DND-41 (cell line): ENCODE measurements at regions not wholly inside any gene's neighbourhood (a gene's known extent, or its start where the extent isn't known, plus 50 kb on each side); places are given as distances from the start of the nearest gene placed in this dataset.

Experiments used
- EZH2 ChIP-seq: IDR thresholded peaks from 3 replicates; pipeline ENCODE4 v1.6.1; 2012; ENCODE audit warnings: borderline replicate concordance, low read depth, mild to moderate bottlenecking, moderate library complexity, low read length, inconsistent platforms; ENCODE audit not compliant: severe bottlenecking
- TF ChIP-seq, protein P1 (sequence below): IDR thresholded peaks from 2 replicates; pipeline ENCODE4 v1.5.1; 2012; ENCODE audit warnings: borderline replicate concordance, low read length, moderate library complexity, mild to moderate bottlenecking; ENCODE audit not compliant: poor library complexity, severe bottlenecking; ENCODE audit errors: extremely low read depth

DNA sequence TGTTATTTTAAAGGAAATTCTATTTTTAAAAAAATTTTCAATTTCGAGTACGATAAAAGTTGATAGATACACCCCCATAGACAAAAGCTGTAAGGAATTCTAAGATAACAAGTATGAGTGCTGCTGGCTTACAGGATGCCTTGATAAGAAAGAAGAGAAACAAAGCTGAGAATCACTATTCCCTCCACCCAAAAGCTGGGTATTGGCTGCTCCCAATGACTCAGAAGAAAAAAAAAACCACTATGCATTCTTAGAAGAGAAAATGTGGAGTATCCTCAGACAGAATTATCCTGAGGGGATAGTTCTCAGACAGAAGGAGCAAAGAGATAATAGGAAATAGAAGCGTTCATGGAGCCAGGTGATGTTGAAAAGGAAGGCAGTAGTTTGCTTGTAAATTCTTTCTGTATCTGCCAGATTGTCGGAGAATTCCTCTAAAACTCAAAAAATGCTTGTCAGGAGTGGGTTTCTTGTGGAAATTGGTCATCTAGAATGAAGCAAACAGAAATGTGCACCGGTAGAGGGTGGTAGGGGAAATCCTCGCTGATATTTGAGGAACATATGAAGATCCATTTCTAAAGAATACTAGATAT is 217.5 kb upstream of the ADAMTS3 start:
- TF ChIP-seq, protein P1, sequence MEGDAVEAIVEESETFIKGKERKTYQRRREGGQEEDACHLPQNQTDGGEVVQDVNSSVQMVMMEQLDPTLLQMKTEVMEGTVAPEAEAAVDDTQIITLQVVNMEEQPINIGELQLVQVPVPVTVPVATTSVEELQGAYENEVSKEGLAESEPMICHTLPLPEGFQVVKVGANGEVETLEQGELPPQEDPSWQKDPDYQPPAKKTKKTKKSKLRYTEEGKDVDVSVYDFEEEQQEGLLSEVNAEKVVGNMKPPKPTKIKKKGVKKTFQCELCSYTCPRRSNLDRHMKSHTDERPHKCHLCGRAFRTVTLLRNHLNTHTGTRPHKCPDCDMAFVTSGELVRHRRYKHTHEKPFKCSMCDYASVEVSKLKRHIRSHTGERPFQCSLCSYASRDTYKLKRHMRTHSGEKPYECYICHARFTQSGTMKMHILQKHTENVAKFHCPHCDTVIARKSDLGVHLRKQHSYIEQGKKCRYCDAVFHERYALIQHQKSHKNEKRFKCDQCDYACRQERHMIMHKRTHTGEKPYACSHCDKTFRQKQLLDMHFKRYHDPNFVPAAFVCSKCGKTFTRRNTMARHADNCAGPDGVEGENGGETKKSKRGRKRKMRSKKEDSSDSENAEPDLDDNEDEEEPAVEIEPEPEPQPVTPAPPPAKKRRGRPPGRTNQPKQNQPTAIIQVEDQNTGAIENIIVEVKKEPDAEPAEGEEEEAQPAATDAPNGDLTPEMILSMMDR = no peak
- TF ChIP-seq EZH2 = no peak
